ENCODE measurements at regions not wholly inside any gene's neighbourhood (a gene's known extent, or its start where the extent isn't known, plus 50 kb on each side); places are given as distances from the start of the nearest gene placed in this dataset.

DNA sequence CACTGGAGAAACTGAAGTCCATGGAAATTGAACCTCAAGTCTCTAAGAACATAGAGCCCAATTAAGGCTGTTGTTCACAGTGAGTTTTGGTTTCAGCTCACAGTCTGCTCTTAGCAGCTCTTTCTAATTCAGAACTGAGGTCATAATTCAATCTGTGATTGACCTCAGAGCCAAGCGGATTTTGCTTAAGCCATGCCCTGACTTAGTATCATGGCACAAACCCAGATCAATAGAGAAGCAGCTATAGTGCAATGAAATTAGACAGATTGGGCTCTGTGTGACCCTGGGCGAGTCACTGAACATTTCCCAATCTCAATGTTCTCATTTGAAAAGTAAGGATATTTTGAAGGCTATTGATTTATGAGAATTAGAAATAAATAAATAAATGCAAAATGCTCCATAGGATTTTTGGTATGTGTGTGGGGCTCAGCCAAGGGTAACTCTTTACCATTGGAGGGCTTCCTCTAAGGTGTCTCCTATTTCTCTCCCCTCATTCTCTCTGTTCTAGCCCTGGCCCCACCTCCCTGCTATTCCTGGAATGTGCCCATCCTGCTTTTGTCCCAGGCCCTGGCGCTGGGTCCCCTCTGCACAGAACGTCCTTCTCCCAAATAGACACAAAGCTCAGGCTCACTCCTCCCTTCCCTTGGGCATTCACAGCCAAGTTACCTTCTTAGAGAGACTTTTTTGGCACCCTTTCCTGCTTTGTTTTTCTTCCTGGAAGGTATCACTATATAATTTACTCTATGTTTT is 239.6 kb downstream of the LPIN1 start:
- TF ChIP-seq, protein P1, sequence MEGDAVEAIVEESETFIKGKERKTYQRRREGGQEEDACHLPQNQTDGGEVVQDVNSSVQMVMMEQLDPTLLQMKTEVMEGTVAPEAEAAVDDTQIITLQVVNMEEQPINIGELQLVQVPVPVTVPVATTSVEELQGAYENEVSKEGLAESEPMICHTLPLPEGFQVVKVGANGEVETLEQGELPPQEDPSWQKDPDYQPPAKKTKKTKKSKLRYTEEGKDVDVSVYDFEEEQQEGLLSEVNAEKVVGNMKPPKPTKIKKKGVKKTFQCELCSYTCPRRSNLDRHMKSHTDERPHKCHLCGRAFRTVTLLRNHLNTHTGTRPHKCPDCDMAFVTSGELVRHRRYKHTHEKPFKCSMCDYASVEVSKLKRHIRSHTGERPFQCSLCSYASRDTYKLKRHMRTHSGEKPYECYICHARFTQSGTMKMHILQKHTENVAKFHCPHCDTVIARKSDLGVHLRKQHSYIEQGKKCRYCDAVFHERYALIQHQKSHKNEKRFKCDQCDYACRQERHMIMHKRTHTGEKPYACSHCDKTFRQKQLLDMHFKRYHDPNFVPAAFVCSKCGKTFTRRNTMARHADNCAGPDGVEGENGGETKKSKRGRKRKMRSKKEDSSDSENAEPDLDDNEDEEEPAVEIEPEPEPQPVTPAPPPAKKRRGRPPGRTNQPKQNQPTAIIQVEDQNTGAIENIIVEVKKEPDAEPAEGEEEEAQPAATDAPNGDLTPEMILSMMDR (IDR thresholded peaks at IDR 0.05): no peak
- no peak for TF ChIP-seq POLR2A (IDR thresholded peaks at IDR 0.05)
